Endothelial cell of umbilical vein (primary cell): ENCODE measurements at regions not wholly inside any gene's neighbourhood (a gene's known extent, or its start where the extent isn't known, plus 50 kb on each side); places are given as distances from the start of the nearest gene placed in this dataset.

ENCODE experiments used
- BruUV-seq: library from RNA; stranded (reverse); fragments of 400-500 nt; replicated peaks from 2 replicates; lab custom pipeline; 2021; lab: Mats Ljungman, UMichigan
- CTCF ChIA-PET: fragments of 300-600, 350-600 bp; sonication (Branson Sonifier 250); formaldehyde crosslinking; loops from one replicate; lab custom pipeline; 2021; ENCODE audit warnings: antibody characterized with exemption, inconsistent platforms; lab: Charles Lee
- POLR2A ChIA-PET: fragments of 300-600, 350-600 bp; sonication (Branson Sonifier 250); formaldehyde crosslinking; loops from one replicate; lab custom pipeline; 2021; ENCODE audit warnings: antibody characterized with exemption, inconsistent platforms; lab: Charles Lee
- DNase-seq: peaks from one replicate; pipeline ENCODE4 v3.0.0-alpha.2; 2011; ENCODE audit warnings: low read depth, low spot score
- FAIRE-seq: peaks from 2 replicates; lab custom pipeline; 2011; peaks lifted over from hg19 to GRCh38; lab: Jason Lieb, UNC
- H2AFZ ChIP-seq: 2 replicates; pipeline ENCODE4 v1.6.0; 2012; ENCODE audit warnings: low read depth, low read length, control low read depth, inconsistent platforms
- H3K27ac ChIP-seq: 2 replicates; pipeline ENCODE4 v1.5.1; 2011; ENCODE audit warnings: low read depth, mild to moderate bottlenecking, control low read depth, low read length, moderate library complexity; ENCODE audit not compliant: insufficient read depth
- H3K27me3 ChIP-seq, 2 experiments: 2 replicates each; pipeline versions ENCODE4 v1.6.0 to v1.6.1; 2011; ENCODE audit warnings: low read length in 2 of 2, mixed read lengths in 1 of 2; ENCODE audit not compliant: control insufficient read depth in 2 of 2, insufficient read depth in 2 of 2
- H3K36me3 ChIP-seq, 2 experiments: 2 replicates in 1 of 2; 3 replicates in 1 of 2; pipeline ENCODE4 v1.5.1; 2011; ENCODE audit warnings: low read length in 2 of 2, mild to moderate bottlenecking in 1 of 2, moderate library complexity in 1 of 2; ENCODE audit not compliant: control insufficient read depth in 2 of 2, insufficient read depth in 2 of 2; ENCODE audit errors: extremely low read depth in 1 of 2
- H3K4me1 ChIP-seq: 3 replicates; pipeline ENCODE4 v1.5.1; 2011; ENCODE audit warnings: mild to moderate bottlenecking, low read length; ENCODE audit not compliant: control insufficient read depth, insufficient read depth; ENCODE audit errors: extremely low read depth
- H3K4me2 ChIP-seq: 2 replicates; pipeline ENCODE4 v1.6.1; 2011; ENCODE audit warnings: low read length, control low read depth, mixed read lengths; ENCODE audit not compliant: insufficient read depth
- H3K4me3 ChIP-seq, 3 experiments: fragments of 200-600 bp in 1 of 3; sonication (generic), shearing (Covaris generic) in 1 of 3; replicated peaks in 1 of 3; 2 replicates each; pipeline ENCODE4 v1.5.1; 2011 to 2016; ENCODE audit warnings: control low read depth in 3 of 3, low read length in 3 of 3, mild to moderate bottlenecking in 2 of 3, inconsistent platforms in 1 of 3, low read depth in 1 of 3, moderate library complexity in 1 of 3; ENCODE audit not compliant: insufficient read depth in 1 of 3
- H3K79me2 ChIP-seq: 2 replicates; pipeline ENCODE4 v1.6.0; 2012; ENCODE audit warnings: low read length, inconsistent platforms; ENCODE audit not compliant: control insufficient read depth, insufficient read depth
- H3K9ac ChIP-seq: replicated peaks from 2 replicates; pipeline ENCODE3; 2011; ENCODE audit warnings: low read length, control low read depth; ENCODE audit not compliant: insufficient read depth; ENCODE audit errors: extremely low read depth
- H3K9me1 ChIP-seq: replicated peaks from 3 replicates; pipeline ENCODE4 v1.6.0; 2011; ENCODE audit warnings: mild to moderate bottlenecking, low read length; ENCODE audit not compliant: control insufficient read depth, insufficient read depth; ENCODE audit errors: extremely low read depth
- H3K9me3 ChIP-seq: replicated peaks from 2 replicates; pipeline ENCODE4 v1.5.1; 2012; ENCODE audit warnings: low read length, inconsistent platforms; ENCODE audit not compliant: control insufficient read depth, insufficient read depth
- H4K20me1 ChIP-seq: replicated peaks from 2 replicates; pipeline ENCODE3; 2011; ENCODE audit warnings: mild to moderate bottlenecking, low read length; ENCODE audit not compliant: control insufficient read depth, insufficient read depth; ENCODE audit errors: extremely low read depth
- CTCF ChIP-seq, 2 donors: IDR thresholded peaks; 1 replicate in 1 of 2; 2 replicates in 1 of 2; pipeline ENCODE4 v1.5.1; 2011; ENCODE audit warnings: low read length in 2 of 2, mild to moderate bottlenecking in 2 of 2, moderate library complexity in 2 of 2, control low read depth in 1 of 2, inconsistent platforms in 1 of 2, low read depth in 1 of 2; ENCODE audit not compliant: insufficient read depth in 1 of 2; ENCODE audit errors: extremely low read depth in 1 of 2
- FOS ChIP-seq: IDR thresholded peaks from 2 replicates; pipeline ENCODE4 v1.6.1; 2011; ENCODE audit warnings: mild to moderate bottlenecking, low read length, moderate library complexity, borderline replicate concordance; ENCODE audit not compliant: insufficient read depth
- GATA2 ChIP-seq: IDR thresholded peaks from 2 replicates; pipeline ENCODE4 v1.7.0; 2011; ENCODE audit warnings: low read depth, mild to moderate bottlenecking, moderate library complexity, mixed read lengths, low read length; ENCODE audit not compliant: insufficient read length, insufficient read depth
- JUN ChIP-seq: IDR thresholded peaks from 2 replicates; pipeline ENCODE4 v1.6.1; 2011; ENCODE audit warnings: borderline replicate concordance, low read depth; ENCODE audit not compliant: insufficient read length, insufficient read depth
- MYC ChIP-seq: IDR thresholded peaks from one replicate; pipeline ENCODE4 v1.6.1; 2011; ENCODE audit warnings: mild to moderate bottlenecking, low read depth, low read length
- POLR2A ChIP-seq: IDR thresholded peaks from 2 replicates; pipeline ENCODE4 v1.6.1; 2012; ENCODE audit warnings: low read depth, mild to moderate bottlenecking, control low read depth, low read length
- POLR2AphosphoS5 ChIP-seq: IDR thresholded peaks from 2 replicates; pipeline ENCODE4 v1.6.1; 2012; ENCODE audit warnings: low read depth, mild to moderate bottlenecking, control low read depth, low read length, moderate library complexity; ENCODE audit not compliant: insufficient read depth
- dilution Hi-C: fragments of 300-500 bp; cut with MboI; formaldehyde crosslinking; loops from one replicate; pipeline ENCODE4 v1.15.0; 2019; ENCODE audit warnings: low sequenced_read_pairs; ENCODE audit not compliant: extremely low pct_ligation_motif_present
- intact Hi-C: fragments of 100-400 bp; cut with micrococcal nuclease; formaldehyde crosslinking; loops from one replicate; pipeline ENCODE4 v1.10.0; 2022
- TF ChIP-seq, protein P1 (sequence below): IDR thresholded peaks from 2 replicates; pipeline ENCODE4 v1.6.1; 2011; ENCODE audit not compliant: insufficient read depth, insufficient read length

DNA sequence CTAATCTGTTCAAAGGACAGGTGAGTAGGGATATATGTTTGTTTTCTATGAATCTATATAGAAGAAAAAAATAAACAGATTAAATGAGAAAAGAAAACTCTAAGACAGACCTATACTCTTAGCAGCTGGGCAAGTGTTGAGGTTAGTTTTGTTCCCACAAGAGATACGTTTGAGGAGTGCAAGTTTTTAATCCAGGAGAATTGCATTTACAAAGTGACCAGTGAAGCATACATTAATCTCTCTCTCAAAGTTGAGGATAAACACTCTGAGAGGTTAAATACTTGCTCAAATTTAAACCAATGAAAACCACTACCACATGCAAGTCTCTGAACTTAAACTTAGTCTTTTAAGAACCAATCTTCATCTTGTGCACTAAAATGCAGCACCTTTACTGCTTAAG, 930.5 kb upstream of the MIR17HG start:
- intact Hi-C loops: no loop called here
- DNase-seq (no peak), FAIRE-seq (no peak)
- Histone ChIP-seq H3K79me2 (no peaks in the 10 kb centered on the region), H3K4me3 (no peak overlapping the region), H3K36me3 (no peaks in the 10 kb centered on the region), H2AFZ (no peak overlapping the region), H3K9ac (no peak overlapping the region), H3K9me3 (no peaks in the 10 kb centered on the region), H3K4me2 (no peak overlapping the region), H4K20me1 (no peaks in the 10 kb centered on the region), H3K4me1 (peaks cover 15% of the 10 kb centered on the region), H3K9me1 (no peaks in the 10 kb centered on the region), H3K27me3 (no peaks in the 10 kb centered on the region), H3K27ac (no peak overlapping the region)
- ChIA-PET CTCF (no interaction called here), POLR2A (no interaction called here)
- dilution Hi-C loops: no loop called here
- TF ChIP-seq CTCF (IDR thresholded peaks at IDR 0.05; ENCODE audit: extremely low read depth in 1 of 2, insufficient read depth in 1 of 2, low read depth in 1 of 2, low read length in 2 of 2) (no peak), MYC (no peak), GATA2 (no peak), FOS (no peak), POLR2AphosphoS5 (no peak), JUN (no peak), POLR2A (no peak)
- TF ChIP-seq, protein P1, sequence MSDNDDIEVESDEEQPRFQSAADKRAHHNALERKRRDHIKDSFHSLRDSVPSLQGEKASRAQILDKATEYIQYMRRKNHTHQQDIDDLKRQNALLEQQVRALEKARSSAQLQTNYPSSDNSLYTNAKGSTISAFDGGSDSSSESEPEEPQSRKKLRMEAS: no peak
- BruUV-seq: no TSS peak
